GM12891 (cell line): ENCODE measurements at regions not wholly inside any gene's neighbourhood (a gene's known extent, or its start where the extent isn't known, plus 50 kb on each side); places are given as distances from the start of the nearest gene placed in this dataset.

Experiments
- DNase-seq: peaks from one replicate; pipeline ENCODE4 v3.0.0; 2011; ENCODE audit warnings: low spot score; ENCODE audit not compliant: insufficient read length
- FAIRE-seq: peaks from 2 replicates; lab custom pipeline; 2011; peaks lifted over from hg19 to GRCh38; lab: Jason Lieb, UNC
- PAX5 ChIP-seq: IDR thresholded peaks from 2 replicates; pipeline ENCODE4 v1.6.1; 2011; ENCODE audit warnings: low read length, moderate library complexity, mild to moderate bottlenecking; ENCODE audit not compliant: insufficient read depth, severe bottlenecking
- POLR2A ChIP-seq: IDR thresholded peaks from 2 replicates; pipeline ENCODE4 v1.6.1; 2011; ENCODE audit warnings: low read depth, low read length, control low read depth
- POLR2AphosphoS5 ChIP-seq: IDR thresholded peaks from 2 replicates; pipeline ENCODE4 v1.6.1; 2011; ENCODE audit warnings: low read depth, low read length, control low read depth
- POU2F2 ChIP-seq: IDR thresholded peaks from 2 replicates; pipeline ENCODE4 v1.6.1; 2011; ENCODE audit warnings: low read depth, mild to moderate bottlenecking, control low read depth, low read length, moderate library complexity
- SPI1 ChIP-seq: IDR thresholded peaks from 2 replicates; pipeline ENCODE4 v1.6.1; 2011; ENCODE audit warnings: low read depth, low read length, control low read depth
- TAF1 ChIP-seq: IDR thresholded peaks from 2 replicates; pipeline ENCODE4 v1.6.1; 2011; ENCODE audit warnings: low read depth, low read length, control low read depth

- FAIRE-seq (no peak), DNase-seq (no peak)
- TF ChIP-seq POLR2A (peak; percentile 39; the same call in 1 of the 2 replicates), TAF1 (no peak)
Measured at GRCh38 chr17:15883617-15884111, 61.3 kb upstream of the ADORA2B start.

DNA sequence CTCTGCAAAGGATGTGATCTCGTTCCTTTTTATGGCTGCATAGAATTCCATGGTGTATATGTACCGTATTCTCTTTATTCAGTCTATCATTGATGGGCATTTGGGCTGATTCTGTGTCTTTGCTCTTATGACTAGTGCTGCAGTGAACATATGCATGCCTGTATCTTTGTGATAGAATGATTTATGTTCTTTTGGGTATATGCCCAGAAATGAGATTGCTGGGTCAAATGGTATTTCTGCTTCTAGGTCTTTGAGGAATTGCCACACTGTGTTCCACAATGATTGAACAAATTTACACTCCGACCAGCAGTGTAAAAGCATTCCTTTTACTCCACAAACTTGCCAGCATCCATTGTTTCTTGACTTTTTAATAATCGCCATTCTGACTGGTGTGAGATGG, 60.2 kb upstream of the ADORA2B start:
- no peak for DNase-seq
- no peak for TF ChIP-seq POLR2AphosphoS5
- TF ChIP-seq SPI1 = no peak
- TF ChIP-seq PAX5 = no peak
- peak; percentile 20 for FAIRE-seq

GRCh38 chr17:15885770-15886169, 59.2 kb upstream of the ADORA2B start:
- TF ChIP-seq POLR2A (no peak), SPI1 (no peak), POLR2AphosphoS5 (no peak), TAF1 (no peak), PAX5 (no peak), POU2F2 (no peak)
- DNase-seq (no peak), FAIRE-seq (no peak)

DNA sequence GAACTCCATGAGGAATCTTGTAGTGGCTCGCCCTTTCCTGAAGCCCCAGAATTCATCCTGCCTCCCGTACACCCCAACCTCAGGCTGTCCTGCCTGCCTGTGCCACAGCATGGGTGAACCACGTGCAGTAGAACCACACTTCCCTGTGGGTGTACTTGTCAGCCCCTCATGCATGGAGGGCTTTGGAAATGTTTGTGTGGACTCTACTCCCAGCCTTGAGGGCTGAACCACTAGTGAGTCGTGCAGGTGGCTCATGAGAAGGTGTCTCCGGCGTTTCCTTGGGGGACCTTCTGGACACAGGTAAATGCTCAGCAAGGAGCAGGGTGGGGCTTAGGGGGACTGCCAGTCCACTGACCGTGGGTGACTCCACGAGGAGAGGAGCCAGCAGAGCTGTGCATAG, 58.7 kb upstream of the ADORA2B start:
- DNase-seq (no peak), FAIRE-seq (no peak)
- TF ChIP-seq TAF1 (no peak), PAX5 (no peak), POLR2AphosphoS5 (no peak), SPI1 (no peak), POU2F2 (no peak), POLR2A (no peak)

- TF ChIP-seq POU2F2 = no peak
- TF ChIP-seq TAF1 = no peak
- TF ChIP-seq PAX5 = no peak
- no peak for TF ChIP-seq POLR2A
- no peak for TF ChIP-seq POLR2AphosphoS5
- no peak for TF ChIP-seq SPI1
- FAIRE-seq = no peak
Measured at GRCh38 chr17:15886804-15887203, 58.1 kb upstream of the ADORA2B start.

GRCh38 chr17:15888436-15888835, 56.5 kb upstream of the ADORA2B start:
- FAIRE-seq (no peak), DNase-seq (no peak)
- TF ChIP-seq TAF1 (no peak), SPI1 (no peak), POLR2A (no peak), PAX5 (no peak), POU2F2 (no peak), POLR2AphosphoS5 (no peak)

More at GRCh38 chr17:15886804-15887203, 58.1 kb upstream of the ADORA2B start:
- no peak for DNase-seq

GRCh38 chr17:15890279-15890892, 54.5 kb upstream of the ADORA2B start:
- DNase-seq = no peak
- FAIRE-seq = no peak
- TF ChIP-seq POU2F2 (no peak), POLR2A (no peak), PAX5 (no peak), SPI1 (no peak), TAF1 (no peak), POLR2AphosphoS5 (no peak)

GRCh38 chr17:15891318-15891717, 53.6 kb upstream of the ADORA2B start:
- no peak for FAIRE-seq
- DNase-seq = no peak
- TF ChIP-seq POLR2AphosphoS5 = no peak
- TF ChIP-seq SPI1 = no peak
- TF ChIP-seq PAX5 = no peak
- no peak for TF ChIP-seq TAF1
- TF ChIP-seq POLR2A = no peak
- TF ChIP-seq POU2F2 = no peak

DNA sequence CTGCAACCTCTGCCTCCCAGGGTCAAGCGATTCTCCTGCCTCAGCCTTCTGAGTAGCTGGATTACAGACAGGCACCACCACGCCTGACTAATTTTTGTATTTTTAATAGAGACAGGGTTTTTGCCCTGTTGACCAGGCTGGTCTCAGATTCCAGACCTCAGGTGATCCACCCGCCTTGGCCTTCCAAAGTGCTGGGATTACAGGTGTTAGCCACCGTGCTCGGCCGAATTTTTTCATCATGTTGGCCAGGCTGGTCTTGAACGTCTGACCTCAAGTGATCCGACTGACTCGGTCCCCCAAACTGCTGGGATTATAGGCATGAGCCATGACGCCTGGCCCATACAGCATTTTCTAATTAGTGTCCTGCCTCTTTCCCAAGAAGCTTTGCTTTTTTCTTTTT, 52.7 kb upstream of the ADORA2B start:
- DNase-seq (no peak), FAIRE-seq (no peak)
- TF ChIP-seq TAF1 (no peak), POLR2AphosphoS5 (no peak), POLR2A (no peak), PAX5 (no peak), SPI1 (no peak), POU2F2 (no peak)
